GM21390 (cell line): ENCODE measurements at regions not wholly inside any gene's neighbourhood (a gene's known extent, or its start where the extent isn't known, plus 50 kb on each side); places are given as distances from the start of the nearest gene placed in this dataset.

ENCODE experiments used
- ATAC-seq: cut with Tn5 transposase; IDR thresholded peaks from one replicate; pipeline ENCODE4 v1.9.1; 2021; ENCODE audit not compliant: unreplicated experiment

DNA sequence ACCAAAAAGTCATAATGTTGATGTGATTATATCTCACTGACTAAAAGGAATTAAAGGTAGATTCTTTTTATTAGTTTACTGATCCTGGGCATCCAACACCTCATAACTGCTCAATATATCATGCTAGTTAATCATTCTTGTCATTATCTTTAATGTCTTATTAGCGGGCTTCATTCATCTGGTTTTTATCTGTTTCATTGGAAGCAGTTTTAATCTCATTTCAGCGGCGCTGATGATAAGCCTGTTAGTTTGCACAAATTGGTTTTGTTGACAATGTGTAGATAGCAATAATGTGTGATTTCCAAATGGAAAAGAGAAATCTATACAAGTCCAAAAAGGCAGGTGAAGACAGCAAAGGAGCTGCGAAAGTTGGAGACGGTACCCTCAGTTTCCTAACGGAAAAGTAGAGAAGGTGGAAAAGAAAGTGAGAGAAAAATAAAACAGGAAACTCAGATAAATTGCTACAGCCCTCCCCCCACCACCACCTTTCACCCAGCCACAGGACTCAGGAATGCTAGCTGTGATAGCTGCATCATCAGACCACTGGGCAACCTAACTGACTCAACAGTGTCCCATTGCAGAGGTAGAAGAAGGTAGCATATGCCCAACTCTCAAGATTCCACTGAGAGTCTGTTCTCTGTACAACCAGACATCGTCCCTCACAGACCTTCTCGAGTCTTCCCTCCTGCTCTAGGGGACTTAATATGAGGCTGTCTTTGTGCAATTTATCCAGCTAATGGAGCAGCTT, 241.7 kb upstream of the CAMK1G start:
- ATAC-seq = no peak

DNA sequence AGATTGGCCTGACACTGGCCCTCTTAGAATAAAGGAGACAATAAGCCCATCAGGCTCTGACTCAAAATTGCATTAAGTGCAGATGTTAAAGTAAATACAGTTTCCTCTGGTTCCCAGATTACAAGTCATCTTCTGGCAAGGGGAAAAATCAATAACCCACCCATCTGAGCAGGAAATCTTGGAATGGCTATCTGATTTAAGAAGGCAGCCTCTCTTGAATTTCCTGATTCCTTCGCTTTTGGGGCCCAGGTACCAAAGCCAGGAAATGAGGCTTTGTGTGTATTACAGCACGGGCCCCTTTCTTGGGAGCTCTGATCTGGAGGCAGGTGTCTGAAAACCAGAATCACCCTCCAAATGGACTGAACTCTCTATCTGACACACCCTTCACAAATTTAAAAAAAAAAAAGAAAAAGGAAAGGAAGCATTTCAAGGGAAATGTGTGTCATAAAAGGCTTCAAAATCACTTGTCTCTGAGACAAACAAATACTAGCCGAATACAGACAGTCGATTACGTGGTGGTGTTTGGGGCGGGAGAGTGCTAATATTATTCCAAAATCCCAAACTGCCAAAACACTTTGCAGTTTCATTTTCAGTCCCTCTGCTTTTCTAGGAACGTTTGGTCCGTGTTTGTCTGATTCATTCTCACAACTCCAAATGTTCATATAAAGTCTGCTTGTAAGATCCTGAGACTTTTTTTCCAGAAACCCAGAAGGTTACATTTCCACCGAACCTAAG, 240.9 kb upstream of the CAMK1G start:
- ATAC-seq = no peak

DNA sequence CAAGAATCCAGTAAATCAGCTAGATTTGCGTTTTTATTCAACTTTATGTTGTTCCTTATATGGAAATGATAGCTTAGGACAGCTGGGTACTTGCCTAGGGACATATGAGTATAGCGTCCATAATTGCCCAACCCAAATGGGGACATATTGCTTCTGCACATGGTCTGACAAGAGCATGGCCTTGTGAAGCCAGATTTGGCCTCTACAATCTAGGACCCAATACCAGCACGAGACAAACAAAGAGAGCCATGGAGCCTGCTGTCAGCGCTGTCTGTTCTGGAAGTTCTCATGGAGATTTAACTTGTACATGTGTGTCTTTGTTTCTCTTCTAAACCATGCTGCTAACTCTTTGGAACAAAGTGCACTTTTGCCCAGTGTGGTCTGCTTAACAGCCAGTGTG, 240.0 kb upstream of the CAMK1G start:
- no peak for ATAC-seq

DNA sequence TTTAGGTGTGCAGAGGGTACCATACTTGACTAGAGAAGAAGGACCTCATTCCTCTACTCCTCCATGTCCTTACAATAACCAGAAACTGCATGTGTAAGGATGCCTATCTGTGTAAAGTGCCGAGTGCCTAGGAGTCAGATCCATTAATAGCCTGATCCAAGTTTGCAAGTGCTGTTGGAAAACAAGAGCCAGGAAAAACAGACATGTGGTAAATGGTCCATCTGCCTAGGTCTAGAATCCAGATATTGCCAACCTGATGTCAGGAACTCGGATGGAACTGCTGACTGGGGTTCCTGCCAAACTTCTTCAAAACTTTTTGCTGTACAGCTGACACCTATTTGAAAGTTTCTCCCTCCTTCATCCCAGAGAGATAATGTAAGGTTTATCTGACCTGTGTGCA, 239.4 kb upstream of the CAMK1G start:
- ATAC-seq = no peak

DNA sequence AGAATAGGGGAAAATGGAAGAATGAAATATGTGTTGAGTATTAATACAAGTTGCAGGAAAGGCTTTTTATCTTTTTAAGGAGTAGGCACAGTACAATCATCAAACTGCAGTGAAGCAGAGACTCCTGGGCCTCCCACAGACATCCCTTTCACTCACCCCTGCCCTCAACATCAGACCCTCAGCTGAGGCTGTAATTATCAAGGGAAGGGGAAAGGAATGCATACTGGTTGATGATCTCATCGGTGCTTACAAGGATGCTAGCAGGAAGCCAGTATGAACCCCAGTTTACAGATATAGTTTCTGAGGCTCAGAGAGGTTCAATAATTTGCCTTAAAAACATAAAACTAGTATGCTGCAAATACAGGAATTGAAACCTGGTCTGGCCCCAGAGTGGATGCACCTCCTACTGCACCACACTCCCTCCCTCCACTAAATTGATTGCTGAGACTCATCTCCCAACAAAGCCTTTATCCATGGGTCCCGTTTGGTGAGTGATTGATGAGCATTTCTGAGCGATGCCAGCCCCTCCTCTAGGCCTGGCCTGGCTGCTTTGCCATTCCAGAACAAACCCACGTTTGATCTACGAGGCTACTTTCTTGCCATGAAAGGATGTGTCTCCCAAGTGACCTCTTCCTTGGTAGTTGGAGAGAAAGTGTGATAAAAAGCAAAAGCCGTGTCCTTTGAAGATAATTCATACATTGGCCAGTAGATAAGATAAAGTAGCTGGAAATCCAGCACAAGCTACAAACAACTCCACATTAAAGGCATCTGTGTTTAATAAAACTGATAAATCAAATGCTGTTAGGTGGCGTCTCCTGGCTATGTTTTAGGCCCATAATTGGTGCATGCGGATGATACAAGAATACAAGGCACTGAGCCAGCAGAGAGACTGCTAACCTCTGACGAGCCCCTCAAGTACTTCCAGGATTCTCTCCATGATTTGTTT, 233.9 kb upstream of the CAMK1G start:
- ATAC-seq = no peak

DNA sequence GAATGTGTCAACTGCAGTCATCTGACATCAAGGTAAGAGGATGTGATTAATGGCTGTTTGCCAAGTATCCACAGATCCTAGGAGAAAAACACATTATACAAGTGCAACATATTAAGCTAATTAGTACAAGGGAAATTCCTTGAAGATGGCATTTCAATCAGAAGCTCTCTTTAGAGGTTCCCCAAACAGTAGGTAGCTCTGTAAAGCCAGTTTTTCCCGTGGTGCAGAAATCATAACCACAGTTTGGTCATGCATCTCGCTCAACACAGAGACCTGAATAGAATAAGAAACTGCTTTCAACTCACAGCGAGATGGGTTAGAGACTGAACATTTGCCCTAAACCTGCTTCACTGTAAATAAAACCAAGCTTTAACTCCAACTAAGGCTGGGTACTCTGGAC, 230.5 kb upstream of the CAMK1G start:
- no peak for ATAC-seq

DNA sequence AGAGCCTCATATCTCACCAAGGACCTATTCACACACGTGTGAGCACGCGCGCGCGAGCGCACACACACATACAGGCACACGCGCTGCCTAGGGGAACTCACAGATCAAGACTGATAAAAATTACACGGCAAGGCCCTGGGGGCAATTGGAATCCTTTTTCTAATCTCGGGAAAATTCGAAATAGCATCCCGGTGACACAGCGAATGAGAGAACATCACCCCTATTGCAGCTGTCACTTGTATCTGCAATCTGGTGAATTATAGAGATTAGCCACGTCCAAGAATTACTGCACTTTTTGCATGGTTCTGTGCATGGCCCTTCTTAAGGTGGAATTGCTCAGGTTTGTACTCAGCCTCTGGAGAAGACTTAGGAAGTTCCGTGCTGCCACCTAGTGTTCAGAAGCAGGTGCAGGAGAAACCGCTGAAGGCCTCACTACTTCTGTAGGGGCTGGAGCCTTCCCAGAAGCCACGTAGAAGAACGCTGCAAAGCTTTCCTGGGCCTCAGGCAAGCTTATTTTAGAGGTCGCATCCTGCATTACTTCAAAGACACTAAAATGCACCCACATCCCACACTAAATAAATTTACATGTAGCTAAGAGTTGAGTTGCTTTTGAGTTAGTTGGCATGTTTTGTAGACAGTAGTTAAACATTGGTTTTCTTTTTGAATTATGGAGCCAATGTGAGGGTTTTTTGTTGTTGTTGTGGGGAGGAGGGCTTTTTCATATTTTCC, 229.2 kb upstream of the CAMK1G start:
- peak; percentile 83 for ATAC-seq

DNA sequence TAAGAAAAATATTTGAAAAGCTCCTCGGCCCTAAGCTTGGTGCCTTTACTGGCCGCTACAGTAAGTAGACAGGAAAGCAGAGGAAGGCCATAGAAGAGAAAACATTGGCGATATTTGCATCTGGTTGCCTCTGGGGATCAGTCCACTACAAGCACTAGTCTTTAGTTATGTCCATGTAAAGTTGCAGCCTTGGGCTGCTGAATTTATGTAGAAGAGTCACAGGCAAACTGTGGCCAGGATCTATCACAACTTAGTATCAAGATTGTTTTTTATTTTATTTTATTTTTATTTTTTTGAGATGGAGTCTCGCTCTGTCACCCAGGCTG, 228.7 kb upstream of the CAMK1G start:
- no peak for ATAC-seq

DNA sequence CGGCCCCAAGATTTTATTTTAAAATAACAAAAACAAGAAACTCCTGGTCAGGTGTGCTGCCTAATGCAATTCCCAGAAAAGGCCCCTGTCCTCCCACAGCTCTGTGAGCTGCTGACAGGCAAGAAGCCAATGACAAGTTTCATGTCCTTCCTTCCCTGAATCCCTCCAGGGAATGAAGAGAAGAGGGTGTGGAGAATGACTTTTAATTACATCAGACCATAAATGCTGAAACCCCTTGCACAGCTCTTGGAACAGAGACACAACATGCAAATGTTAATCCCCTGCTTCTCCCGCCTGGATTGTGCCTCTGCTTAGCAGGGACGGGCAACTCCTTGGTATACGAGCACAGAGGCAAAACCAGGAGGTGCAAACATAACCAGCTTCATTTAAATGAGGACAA, 228.1 kb upstream of the CAMK1G start:
- ATAC-seq = no peak

DNA sequence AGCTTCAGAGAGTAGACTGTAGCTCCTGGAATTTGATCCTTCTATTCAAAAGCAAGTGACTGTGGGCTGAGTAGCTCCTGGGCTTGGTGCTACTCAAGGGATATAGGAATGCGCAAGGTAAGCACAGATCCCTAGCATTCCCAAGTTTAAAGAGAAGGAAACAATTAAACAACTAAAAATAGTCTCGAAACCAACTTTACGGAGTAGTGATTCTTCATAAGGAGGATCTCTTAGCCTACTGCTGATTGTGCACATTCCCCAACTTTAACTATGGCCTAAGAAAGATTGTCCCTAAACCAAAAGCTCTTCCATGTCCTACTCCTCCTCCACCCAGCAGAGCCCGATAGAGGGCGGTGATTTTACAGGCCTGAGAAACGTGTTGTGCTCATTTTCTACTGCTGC, 226.5 kb upstream of the CAMK1G start:
- ATAC-seq = no peak

DNA sequence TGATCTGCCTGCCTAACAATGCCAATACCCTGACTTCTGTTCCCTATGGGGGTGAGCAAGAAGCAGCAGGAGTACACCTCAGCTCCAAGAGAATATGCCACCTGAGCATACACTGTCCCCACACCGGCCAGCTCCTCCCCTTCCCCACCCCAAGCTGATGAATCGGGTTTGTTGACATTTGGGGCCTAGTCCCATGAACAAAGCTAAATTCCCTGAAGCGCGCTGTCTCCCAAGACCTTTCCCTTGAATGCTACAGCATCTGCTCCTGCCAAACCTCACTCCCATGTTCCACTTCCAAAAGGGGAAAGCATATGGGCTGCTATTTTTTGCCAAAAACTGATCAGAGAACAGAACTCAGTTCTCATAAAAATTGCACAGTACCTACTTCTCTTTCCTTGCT, 220.4 kb upstream of the CAMK1G start:
- no peak for ATAC-seq

DNA sequence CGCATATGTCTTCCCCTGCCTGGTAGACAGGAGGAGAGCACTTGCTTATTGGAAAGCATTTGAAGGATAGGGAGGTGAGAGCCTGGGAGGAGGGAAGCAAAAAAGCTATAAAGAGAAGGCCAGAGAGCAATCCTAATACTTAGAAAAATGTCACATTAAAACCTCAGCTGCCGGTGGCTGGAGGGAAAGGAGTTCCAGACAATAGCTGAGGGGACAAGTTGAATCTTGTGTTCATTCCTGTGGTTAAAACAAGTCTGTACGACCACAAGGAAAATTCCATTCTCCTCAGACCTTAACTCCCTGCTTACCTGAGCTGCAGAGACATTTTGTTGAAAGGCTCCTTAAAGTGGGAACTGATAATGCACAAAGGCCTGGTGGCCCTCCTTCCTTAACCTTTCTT, 218.8 kb upstream of the CAMK1G start:
- ATAC-seq = no peak

DNA sequence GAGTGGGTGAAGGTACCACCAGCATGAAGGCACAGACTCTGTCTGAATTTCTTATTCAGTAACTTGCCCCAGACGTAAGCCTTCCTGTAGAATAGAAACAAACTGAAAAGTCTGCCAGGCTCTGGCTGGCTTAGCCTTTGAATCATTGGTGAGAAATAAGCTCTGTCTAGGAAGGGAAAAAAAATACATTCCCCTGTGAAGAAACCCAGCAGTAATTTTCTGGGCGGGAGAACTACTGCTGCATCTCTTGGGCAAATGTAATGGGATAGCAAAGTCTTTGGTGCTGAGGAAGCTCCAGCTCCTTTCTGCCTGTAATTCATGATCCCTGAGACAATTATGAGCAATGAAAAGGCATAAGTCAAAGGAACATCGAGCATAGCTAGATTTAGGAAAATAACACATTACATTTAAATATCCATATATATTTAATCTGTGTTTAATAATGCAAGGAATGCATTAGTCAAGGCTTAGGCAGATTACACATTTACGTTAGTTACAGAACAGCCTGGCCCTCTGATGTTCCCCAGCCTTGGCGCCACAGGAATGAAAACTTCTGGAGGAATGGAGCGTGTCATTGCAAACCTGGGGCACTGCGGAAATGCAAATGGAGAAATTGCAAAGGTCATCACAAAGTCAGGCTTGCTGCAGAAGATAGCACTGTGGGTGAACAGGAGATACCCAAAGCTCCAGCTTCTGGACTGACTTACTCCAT, 216.3 kb upstream of the CAMK1G start:
- no peak for ATAC-seq

DNA sequence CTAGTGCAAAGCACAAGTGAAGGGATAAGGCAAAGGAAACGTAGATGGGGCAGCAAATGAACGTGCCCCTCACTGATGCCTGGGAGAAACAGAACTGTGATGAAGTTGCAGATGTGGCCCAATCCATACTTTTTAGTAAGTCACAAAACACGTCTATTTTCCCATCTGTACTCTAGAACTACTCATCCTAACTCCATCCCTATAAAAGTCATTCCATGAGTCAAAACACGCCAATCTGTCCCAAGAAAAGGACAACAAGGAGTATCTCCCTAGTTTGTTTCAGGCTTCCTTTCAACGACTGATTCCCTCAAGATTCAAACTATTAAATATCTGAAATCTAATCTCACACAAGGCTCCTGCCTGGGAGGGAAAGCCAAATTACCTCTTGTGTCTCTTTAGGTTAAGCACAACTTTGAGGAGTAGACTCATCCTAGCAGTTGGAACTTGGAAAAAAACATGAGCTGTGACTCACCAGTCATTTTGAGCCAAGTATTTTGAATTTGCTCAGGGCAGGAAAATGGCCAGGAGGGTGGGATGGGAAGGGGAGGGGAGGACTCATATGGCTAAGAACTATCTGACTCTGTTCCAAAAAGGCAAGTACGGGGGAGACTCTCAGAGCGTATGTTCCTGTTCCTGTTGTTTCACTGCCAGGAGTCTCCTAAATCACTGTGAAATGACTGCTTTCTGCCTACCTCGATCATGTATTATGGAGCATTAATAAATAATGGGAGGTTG, 214.5 kb upstream of the CAMK1G start:
- ATAC-seq = no peak

DNA sequence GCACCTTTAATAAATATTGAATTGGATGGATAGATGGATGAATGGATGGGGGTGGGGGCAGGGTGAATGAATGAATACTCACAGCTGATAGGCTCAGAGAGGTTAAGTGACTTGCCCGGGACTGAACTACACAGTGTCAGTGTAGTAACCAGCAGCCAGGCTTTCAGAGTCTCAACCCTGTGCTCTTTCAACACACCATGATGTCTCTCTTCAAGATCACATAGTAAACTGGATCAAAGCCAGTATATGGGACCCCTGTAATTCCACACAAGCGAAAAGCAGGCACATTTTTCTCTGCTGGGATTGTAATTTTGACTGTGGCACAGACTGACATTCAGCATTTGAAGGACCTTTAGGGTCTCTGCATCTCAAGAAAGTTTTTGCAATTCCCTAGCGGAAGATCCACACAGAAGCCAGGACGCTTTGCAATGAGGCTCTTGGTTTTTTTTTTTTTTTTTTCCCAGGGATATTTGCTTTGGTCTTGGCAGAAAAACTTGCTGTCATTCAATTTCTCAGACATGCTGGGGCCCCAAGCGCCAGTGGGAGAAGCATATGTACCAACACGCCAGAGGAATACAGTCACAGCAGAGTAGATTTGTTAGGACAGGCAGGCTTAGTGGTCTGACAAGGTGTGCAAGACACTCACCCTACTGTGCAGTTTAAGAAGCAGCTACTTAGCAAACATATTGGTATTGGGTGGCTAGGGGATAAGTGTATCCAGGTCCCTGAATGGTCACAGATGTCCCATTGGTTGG, 213.1 kb upstream of the CAMK1G start:
- no peak for ATAC-seq

DNA sequence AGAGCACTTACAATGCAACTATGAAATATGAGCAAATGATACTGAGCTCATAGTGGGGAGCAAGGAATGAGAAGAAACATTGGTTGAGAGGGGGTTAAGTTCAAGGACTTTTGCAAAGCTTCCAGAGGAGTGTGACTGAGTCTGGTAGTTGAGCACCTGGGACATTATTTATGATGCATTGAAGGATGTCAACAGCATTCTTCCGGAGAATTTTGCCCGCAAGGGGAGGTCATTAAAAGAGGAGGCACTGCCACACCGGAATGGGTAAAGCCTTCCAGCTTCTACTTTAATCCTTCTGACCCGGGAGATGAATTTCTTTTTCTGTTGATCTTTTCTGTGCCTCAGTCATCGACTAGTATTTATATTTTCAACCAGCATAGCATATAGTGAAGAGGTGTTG, 208.4 kb upstream of the CAMK1G start:
- no peak for ATAC-seq

DNA sequence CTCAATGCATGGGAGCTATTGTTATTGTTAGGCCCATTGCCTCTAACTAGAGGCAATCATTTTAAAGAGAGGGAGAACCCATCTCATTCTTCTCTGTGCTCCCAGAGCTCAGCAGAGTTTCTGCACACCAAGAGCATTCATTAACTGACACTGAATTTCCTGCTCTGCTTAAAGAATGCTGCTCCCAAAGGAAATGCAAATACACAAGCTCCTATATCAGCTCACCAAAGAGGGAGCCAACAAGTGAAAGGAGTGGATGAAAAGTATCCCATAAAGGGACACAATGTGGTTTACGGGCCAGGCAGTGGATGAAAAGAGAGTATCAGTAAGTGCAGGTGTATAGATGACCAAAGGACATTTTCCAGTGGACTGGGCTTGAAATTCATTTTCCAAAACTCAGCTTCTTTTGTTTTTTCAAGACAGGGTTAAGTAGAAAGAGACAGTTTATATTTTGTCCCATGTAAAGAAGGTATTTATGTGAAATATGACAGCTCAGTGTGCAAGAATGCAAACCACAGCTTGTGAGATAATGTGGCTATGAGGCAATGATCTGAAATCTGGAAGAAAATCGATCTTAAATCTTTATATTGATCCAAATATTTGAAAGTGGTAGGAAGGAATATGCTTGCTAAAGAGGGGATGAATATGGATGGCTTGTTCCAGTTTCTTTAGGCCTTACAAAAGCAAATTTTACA, 207.7 kb upstream of the CAMK1G start:
- no peak for ATAC-seq

DNA sequence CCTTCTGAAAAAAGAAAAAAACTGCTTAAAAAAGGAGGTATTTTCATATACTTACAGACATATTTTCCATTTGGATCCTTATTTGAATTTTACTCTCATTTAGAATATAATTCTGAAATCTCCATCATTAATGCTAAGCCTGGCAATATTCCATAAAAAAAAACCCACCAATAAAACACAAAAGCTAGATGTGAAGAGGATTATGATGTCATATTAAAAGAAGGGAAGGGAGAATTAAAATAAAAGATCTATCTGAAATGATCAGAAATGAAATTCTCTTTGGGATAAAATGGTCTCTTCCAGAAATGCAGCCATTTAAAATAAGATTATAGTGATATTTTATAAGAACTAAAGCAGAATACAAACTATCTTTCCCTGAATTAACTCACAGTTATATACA, 206.7 kb upstream of the CAMK1G start:
- ATAC-seq = no peak

DNA sequence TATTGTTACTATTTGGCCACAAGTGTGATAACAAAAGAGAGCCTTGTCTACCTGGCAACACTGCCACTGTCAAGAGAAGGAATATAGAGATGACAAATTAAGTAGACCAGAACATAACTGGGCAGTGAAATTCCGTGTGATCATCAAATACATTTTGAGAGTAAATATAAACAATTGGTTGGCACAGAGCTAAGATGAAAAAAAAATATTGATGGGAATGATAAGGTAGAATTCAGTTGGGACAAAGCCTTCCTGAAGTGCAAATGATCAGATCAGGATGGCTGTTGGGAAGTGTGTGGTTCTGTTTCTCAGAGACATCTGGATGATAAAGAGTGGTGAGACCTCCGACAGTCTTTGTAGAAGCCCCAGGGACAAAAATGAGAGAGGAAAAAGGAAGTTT, 205.5 kb upstream of the CAMK1G start:
- ATAC-seq = no peak
